SHP77 (cell line): ENCODE measurements at regions not wholly inside any gene's neighbourhood (a gene's known extent, or its start where the extent isn't known, plus 50 kb on each side); places are given as distances from the start of the nearest gene placed in this dataset.
"Not testable (repeated sequence)": the region's sequence is repeated elsewhere in the genome, so short reads cannot be mapped to it uniquely, and the experiment has no call there.

Experiments used
- DNase-seq, 2 experiments: peaks; one replicate each; lab custom pipeline; 2025; lab: John Stamatoyannopoulos, UW

DNA sequence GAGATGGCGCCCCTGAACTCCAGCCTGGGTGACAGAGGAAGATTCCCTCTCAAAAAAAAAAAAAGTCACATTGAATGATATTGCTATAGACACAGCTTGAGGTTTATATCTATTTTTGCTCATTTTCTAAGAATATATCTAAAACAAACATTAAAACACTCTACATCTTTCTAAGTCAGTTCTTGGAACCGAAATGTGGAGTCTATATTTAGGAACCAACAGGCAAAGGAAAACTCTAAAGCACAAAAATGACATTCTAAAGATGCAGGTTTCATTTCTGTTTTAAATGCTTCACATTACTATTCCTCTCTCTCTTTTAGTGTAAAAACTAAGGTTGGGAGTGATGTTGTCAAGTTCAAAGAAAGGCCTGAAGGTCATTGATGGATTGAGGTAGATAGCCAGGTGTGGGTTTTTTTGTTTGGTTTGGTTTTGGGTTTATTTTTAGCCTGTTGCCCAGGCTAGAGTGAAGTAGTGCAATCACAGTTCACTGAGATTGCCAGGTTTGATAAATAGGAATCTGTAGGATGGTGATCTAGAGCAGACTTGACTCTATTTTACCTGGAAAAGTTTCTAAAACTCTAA lies 194.0 kb upstream of the RBBP8 start:
- DNase-seq: no peak

DNA sequence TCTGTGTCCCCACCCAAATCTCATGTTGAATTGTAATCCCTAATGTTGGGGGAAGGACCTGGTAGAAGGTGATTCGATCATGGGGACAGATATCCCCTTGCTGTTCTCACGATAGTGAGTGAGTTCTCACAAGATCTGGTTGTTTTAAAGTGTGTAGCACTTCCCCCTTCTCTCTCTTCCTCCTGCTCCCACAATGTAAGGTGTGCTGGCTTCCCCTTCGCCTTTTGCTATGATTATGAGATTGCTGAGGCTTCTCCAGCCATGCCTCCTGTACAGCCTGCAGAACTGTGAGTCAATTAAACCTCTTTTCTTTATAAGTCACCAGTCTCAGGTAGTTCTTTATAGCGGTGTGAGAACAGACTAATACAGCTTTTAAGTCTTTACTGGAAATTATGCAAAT lies 193.3 kb upstream of the RBBP8 start:
- DNase-seq: no peak

DNA sequence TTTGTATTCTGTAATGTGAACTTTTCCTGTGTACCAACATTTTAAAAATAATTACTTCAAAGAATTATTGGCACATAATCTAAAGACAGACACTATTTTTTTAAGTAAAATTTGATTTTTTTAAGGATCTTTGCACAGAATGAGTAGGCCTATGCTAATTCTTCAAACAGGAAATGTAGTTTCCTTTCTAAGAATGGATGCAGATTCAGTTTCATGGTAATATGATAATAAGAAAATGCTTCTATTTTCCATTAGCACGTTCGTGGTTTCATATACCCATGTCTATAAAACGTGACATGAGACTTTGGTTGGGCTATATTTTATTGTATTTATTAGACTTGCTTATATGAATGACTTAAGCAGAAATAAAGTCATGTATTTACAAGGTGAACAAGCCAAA lies 191.8 kb upstream of the RBBP8 start:
- no peak for DNase-seq

DNA sequence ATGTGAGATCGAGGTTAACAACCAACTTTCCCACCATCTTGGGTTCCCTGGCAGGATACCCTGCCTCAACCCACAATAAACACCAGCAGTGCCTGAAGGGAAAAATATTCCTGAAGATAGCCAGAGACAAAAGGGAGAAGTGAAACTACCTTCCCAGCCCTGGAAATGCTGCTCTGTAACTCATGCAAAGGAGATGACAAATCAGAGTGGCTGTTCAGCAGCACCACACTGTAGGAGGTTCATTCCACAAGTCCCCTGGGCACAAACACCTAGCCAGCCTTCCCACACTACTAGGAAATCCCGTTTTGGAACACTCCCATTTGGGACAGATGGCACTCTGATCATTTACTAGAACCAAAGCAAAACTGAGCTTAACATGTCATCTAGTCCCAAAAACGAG lies 190.7 kb upstream of the RBBP8 start:
- DNase-seq: no peak

DNA sequence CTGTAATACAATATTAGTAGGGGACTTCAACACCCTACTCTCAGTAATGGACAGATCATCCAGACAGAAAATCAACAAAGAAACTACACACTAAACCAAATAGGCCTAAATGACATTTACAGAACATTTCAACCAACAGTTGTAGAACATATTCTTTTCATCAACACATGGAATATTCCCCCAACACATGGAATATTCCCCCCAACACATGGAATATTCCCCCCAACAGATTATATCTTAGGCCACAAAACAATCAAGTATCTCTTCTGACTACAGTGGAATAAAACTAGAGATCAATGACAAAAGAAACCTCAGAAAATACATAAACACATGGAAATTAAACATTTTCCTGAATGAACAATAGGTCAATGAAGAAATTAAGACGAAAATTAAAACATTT lies 187.2 kb upstream of the RBBP8 start:
- DNase-seq: no peak

DNA sequence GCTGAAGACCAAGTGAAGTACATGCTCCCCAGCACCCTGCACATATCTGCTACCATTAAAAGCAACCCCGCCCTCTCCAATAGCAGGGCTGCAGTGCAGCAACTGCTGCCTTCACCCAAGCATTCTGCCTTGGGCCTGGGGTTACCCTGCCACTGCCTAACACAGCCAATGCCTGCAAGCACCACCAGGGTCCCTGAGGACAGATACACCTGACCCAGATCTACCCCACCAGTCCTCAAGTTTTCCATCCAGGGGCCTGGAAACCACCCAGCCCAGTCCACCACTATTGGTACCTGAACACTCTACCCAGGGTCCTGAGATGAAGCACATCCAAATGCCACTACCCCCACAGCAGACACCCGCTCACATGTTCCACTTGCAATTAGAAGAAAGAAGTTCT lies 181.1 kb upstream of the RBBP8 start:
- no peak for DNase-seq

DNA sequence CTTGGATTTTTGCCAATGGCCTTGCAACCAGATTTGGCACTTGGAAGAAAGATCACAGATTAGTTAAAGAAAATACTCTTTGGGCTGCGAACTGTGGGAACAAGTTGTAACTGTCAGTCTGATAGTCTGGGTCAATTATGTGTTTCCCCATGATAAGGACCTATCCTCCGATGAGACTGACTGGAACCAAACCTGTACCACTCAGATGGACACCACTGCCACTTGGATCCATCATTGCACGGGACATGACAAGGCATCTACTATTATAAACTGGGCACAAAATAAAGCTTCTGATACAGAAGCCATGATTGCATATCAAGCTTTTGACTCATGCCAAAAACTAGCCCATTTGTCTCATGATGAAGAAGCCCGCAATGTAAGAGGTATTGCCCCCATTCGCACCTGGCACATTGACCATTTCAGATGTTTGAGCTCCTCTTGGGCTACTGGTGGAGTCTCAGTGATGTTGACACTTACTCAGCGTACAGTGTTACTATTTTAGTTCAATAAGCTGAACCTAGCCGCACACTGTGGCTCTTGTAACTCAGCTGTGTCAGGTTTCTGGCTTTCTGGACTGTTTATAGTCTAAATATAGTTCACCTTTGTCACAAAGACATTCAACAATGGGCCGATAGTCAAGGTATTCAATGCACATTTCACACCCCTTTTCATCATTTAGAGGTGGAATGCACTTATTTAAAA lies 179.8 kb upstream of the RBBP8 start:
- no peak for DNase-seq

DNA sequence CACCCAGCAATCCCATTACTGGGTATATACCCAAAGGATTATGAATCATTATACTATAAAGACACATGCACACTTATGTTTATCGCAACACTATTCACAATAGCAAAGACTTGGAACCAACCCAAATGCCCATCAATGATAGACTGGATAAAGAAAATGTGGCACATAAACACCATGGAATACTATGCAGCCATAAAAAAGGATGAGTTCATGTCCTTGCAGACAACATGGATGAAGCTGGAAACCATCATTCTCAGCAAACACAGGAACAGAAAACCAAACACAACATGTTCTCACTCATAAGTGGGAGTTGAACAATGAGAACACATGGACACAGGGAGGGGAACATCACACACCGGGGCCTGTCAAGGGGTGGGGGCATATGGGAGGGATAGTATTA lies 169.1 kb upstream of the RBBP8 start:
- DNase-seq: not testable (repeated sequence)

DNA sequence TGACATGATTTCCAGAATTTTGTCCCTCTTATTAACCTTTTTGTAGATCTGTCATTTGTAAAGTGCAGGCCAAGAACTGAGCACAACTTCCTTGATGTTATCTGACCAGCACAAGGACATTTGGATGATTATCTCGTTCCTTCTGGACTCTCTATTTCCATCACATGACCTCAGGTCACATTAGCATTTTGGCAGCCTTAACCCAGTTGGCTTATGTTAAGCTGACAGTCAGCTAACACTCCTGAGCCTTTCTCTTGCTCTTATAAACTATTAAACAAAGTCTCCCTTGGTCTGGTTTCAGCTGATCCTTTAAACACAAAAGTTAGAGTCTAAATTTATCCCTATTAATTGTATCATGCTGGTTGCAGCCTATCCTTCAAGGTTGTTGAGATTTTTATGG lies 167.2 kb upstream of the RBBP8 start:
- no peak for DNase-seq

DNA sequence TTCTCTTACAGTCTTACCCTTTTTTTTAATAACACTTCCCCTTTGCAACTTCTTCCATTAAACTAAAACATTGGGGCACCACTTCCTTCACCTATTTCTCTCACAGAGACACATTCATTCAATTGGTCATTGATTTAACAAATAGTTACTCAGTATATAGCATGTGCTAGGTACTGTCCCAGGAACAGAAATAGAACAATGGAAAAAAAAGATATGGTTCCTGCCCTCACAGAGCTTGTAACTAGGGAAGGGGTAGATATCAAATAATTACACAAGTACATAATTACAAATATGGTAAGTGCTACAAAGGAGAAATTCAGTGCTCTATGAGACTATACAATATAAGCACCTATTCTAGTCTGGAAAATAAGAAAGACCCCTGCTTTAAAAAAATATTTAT lies 165.5 kb upstream of the RBBP8 start:
- no peak for DNase-seq

DNA sequence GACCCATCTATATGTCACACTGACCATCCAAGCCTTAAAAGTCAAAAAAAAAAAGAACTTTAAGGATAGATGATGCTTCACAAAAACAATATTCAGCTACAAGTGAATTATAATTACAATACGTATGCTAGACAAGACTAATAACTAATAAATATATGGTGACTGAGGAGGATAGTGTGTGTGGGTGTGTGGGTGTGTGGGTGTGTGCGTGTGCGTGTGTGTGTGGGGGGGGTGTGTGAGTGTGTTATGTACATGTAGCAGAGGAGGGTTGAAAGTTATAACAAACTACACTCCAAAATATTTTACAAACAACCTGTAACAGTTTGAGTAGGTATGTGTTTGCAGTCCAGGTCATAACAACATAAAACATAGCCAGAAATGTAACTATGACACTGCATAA lies 159.2 kb upstream of the RBBP8 start:
- DNase-seq: no peak

DNA sequence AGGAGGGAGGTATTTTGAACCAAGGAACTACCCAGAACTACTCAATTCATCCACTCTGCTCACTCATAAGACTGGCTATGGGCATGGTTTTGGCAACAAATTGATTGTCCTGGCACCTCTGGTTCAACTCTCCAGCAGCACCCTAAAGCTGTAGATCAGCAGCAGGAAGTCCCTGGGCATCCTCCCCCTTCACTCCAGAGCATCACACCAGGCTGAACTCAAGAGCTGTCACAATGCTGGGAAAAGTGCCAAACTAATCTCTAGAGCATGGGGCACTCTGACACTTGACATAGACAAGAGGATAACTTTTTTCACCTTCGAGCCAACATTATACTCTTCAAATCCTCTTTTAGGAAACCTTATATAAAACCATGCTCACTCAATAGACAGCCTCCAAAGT lies 154.1 kb upstream of the RBBP8 start:
- no peak for DNase-seq

DNA sequence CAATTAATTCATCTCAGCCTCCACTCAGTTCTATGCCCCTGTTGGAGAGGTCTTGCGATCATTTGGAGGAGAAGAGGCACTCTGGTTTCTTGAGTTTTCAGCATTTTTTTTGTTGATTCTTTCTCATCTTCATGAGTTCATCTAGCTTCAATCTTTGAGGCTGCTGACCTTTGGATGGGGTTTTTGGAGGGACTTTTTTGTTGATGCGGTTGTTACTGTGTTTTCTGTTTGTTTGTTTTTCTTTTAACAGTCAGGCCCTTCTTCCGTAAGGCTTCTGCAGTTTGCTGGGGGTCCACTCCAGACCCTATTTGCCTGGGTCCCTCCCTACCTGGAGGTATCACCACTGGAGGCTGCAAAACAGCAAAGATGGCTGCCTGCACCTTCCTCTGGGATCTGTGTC lies 149.9 kb upstream of the RBBP8 start:
- DNase-seq: no peak

DNA sequence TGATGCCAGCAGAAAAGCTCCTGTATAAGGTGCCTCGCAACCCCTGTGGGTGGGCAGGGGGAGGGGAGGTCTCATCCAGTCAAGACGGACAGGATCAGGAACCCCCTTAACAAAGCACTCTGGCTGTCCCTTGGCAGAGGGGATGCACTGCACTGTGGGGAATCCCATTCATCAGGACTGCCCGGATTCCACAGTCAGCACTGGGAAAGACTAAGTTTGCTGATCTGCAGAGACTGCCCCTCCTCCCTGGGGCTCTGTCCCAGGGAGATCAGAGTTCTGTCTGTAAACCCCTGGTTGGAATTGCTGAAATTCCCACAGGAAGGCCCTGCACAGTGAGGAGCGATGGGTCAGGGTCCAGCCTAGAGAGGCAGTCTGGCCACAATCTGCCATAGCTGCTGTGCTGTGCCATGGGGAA lies 149.5 kb upstream of the RBBP8 start:
- DNase-seq: no peak

DNA sequence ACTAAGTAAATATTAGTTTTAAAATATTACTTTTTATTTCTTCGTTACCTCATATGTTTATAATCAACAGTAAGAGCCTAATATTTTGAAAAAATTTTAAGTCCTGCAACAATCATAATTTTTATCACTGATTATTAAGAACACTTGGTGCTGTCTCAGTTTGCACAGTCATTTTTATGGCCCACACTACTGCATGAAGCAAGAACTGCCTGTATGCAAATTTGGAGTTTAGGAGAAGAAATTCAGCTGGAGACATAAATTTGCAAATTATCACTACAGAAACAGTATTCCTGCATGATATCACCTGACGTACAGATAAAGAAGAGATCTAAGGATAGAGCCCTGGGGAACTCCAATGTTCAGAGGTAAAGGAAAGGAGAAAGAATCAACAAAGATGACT lies 144.1 kb upstream of the RBBP8 start:
- DNase-seq: no peak

DNA sequence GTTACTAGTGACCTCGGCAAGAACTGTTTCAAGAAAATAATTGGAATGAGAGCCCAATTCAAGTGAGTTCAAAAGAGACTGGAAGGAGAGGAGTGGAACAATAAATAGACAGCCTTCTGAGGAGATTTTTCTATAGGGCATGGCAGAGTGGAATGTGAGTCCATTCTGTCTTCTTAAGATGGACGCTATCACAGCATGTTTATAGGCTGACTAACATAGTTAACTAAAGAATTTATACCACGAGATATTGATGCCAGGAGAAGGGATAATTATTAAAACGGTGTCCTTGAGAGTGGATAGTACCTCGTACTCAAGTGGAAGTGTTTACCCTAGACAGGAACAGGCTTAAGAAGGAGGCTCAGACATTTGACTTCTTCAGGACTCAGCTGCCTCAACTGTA lies 143.5 kb upstream of the RBBP8 start:
- DNase-seq: no peak

DNA sequence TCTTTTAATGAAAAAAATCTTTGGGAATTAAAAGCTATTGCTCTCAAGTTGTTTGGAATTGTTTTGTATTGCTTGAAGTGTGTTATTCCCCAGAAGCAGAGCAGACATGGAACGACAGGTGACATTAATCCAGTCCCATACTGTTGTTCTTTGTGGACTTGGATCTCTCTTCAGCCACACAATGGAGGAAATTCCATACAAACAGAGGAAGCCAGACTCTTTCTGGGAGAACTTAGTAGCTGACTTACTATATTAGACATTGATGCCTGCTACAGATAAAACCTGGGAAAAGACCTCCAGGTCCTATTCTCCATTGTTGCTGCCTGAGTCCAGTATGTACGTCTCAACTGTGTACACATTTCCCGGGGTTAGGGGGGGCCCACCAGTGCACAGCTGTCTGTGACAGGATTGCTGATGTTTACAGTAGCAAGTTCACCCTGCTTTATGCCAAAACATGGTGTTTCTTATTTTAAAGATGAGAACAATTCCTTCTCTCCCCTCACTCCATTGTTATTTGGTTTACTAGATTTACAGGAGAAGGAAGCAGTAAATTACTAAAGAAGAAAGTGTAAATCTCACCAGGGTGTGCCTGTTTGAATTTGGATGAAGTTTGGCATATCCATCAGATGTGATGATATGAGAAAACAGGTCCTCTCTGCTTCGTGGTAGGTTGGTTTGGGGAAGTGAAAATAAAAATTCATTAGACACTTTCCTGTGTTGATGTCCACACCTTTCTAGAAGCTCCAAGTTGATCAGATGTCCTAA lies 142.4 kb upstream of the RBBP8 start:
- no peak for DNase-seq

DNA sequence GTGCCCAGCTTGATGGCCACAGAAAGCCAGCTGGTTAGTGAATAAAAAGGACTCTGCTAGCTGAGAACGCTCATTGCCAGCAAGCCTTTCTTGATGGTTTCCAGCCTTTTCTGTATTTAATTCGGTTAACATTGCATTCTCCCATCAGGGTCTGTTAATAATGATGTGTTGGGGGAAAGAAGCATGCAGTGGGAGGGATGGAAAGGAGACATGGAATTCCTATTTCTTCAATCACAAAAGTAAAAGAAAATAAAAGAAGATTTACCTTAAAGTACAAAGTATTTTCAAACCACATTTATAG lies 141.9 kb upstream of the RBBP8 start:
- no peak for DNase-seq

DNA sequence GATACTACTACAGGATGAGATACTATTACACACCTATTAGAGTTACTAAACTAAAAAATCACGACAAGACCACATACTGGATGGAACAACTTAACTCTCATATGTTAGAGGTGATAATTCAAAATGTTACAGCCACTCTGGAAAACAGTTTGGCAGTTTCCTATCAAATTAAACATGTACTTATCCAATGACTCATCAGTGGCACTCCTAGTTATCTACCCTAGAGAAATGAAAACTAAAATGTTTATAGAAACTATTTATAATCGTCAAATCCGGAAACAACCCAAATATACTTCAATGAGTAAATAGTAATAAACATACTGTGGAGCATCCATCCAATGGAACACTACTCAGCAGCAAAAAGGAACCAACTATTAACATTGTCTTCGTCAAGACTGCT lies 137.0 kb upstream of the RBBP8 start:
- DNase-seq: no peak

DNA sequence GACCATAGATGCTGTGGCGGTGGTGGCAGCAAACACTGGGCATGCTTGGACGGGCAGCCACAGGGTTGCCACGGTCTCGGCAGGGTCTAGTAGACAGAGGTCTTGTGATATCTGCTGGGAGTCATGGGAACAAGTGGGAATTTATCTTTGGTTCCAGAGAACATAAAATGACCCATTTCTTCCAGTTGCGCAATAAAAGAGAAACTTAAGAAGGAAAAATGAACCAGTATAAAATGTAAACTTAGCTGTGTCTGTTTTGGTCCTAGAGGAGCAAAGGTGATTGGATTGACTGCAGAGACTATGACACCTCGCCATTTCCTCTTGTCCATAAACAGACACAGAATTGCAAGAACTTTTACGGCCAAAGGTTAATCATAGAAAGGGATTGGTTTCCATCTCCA lies 132.6 kb upstream of the RBBP8 start:
- DNase-seq: no peak

DNA sequence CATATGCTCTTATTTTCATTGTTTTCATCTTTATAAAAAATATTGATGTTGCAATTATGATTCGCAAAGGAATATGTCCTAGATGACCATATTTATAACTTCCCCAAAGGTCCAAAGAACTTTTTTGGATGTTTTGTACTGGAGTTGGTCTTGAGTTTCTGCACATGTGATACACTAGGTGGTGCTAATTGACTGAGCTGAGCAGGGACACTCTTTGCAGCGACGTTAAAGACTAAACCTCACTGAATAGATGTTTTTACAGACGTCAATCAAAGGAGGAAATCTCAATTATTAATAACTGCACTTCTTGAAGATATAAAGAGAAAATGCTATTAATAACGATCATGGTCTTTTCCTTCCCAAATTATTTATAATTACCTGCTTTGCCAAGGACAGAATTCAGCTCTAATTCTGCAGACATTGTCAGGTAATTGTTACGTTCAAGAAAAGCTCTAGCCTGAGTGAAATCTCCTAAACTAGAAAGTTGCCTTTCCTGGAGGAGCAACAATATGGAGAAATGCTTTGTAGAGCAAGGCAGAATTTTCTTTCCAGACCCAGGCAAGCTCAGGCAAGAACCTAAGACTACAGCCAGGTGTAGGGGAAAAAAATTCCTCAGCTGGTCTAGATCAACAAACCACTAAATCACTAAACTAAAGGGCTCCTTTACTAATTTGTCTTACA lies 119.3 kb upstream of the RBBP8 start:
- DNase-seq: peak; percentile 14 to 33

DNA sequence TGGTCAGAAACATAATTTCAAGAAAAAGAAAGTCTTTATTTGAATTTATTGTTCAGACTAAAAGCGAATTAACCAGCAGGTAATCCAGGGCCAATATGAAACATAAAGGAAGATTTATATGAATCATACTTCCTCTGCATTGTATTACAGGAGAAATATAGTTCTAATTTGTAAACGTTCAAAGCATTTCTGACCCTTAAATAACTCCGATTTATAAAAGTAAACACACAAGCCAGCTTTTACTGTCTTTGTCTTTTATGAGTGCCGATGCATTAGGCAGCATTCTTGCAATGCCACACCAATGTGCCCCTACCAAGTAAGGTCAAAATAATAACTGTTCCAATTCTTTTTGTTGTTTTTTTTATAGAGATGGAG lies 118.8 kb upstream of the RBBP8 start:
- DNase-seq: no peak
